OCI-LY7 (cell line): ENCODE measurements at regions not wholly inside any gene's neighbourhood (a gene's known extent, or its start where the extent isn't known, plus 50 kb on each side); places are given as distances from the start of the nearest gene placed in this dataset.
"Not testable (repeated sequence)": the region's sequence is repeated elsewhere in the genome, so short reads cannot be mapped to it uniquely, and the experiment has no call there.

Experiments
- CTCF ChIP-seq: fragments of 200-600 bp; sonication (generic); conservative IDR thresholded peaks from 2 replicates; pipeline ENCODE4 v1.5.1; 2014; ENCODE audit warnings: mild to moderate bottlenecking, antibody characterized with exemption, low read length, moderate library complexity, mixed read lengths
- EZH2phosphoT487 ChIP-seq: fragments of 200-600 bp; sonication (generic); IDR thresholded peaks from 2 replicates; pipeline ENCODE4 v1.6.1; 2018; ENCODE audit warnings: low read depth, borderline replicate concordance, mild to moderate bottlenecking, mixed run types, antibody characterized with exemption, low read length, moderate library complexity, mixed read lengths

- TF ChIP-seq CTCF, EZH2phosphoT487: not testable (repeated sequence)
Measured at GRCh38 chr4:10388146-10388545, 69.1 kb downstream of the ZNF518B start.
